ENCODE measurements at regions not wholly inside any gene's neighbourhood (a gene's known extent, or its start where the extent isn't known, plus 50 kb on each side); places are given as distances from the start of the nearest gene placed in this dataset.

DNA sequence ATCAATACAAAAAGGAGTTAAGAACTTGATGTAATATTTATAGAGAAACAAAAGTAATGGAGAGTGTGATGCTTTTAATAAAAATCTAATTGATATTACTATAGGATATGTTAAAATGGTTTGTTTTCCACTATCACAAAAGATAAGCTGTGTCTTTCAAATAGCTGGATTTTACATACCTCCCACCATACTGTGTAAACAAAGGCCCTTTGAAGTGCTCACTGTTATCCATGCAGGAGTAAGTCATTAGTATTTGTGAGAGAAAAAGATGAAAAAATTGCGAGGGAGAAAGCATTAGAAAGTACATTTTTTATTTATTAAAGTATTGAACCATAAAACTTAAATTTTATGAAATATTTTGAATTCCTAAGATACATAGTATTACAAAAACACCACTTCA, 733.0 kb downstream of the GRIK2 start:
- Histone ChIP-seq H3K9me3 (no peaks in the 10 kb centered on the region), H3K4me3 (replicated peaks in 1 of 3) (no peak overlapping the region), H3K4me1 (no peaks in the 10 kb centered on the region), H3K27me3 (no peaks in the 10 kb centered on the region), H3K36me3 (no peaks in the 10 kb centered on the region), H3K27ac (no peak overlapping the region)
- WGBS, 2 donors, result 32 to 33% methylated on average over 1 of the region's 1 CpG
- no peak for TF ChIP-seq POLR2A (IDR thresholded peaks at IDR 0.05)
- TF ChIP-seq, protein P1, sequence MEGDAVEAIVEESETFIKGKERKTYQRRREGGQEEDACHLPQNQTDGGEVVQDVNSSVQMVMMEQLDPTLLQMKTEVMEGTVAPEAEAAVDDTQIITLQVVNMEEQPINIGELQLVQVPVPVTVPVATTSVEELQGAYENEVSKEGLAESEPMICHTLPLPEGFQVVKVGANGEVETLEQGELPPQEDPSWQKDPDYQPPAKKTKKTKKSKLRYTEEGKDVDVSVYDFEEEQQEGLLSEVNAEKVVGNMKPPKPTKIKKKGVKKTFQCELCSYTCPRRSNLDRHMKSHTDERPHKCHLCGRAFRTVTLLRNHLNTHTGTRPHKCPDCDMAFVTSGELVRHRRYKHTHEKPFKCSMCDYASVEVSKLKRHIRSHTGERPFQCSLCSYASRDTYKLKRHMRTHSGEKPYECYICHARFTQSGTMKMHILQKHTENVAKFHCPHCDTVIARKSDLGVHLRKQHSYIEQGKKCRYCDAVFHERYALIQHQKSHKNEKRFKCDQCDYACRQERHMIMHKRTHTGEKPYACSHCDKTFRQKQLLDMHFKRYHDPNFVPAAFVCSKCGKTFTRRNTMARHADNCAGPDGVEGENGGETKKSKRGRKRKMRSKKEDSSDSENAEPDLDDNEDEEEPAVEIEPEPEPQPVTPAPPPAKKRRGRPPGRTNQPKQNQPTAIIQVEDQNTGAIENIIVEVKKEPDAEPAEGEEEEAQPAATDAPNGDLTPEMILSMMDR (IDR thresholded peaks at IDR 0.05), result no peak
- no peak for DNase-seq
- intact Hi-C loops (cut with DNase I), result no loop called here

DNA sequence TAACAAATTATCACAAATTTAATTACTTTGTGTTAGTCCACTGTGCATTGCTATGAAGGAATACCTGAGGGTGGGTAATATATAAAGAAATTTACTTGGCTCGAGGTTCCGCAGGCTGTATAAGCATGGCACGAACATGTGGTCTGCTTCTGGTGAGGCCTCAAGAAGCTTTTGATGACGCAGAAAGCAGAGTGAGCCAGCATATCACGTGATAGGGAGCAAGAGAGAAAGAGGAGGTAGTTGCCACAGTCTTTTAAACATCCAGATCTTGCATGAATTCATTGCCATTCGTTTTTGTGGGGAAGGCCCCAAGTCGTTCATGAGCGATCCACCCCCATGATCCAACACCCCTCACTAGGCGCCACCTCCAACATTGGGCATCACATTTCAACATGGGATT, 733.7 kb downstream of the GRIK2 start:
- TF ChIP-seq, protein P1 (IDR thresholded peaks at IDR 0.05), result no peak
- TF ChIP-seq POLR2A (IDR thresholded peaks at IDR 0.05), result no peak
- intact Hi-C loops (cut with DNase I), result no loop called here
- no peaks in the 10 kb centered on the region for H3K9me3 ChIP-seq
- H3K27ac ChIP-seq, result no peak overlapping the region
- H3K4me3 ChIP-seq (replicated peaks in 1 of 3), result no peak overlapping the region
- no peak for DNase-seq
- no peaks in the 10 kb centered on the region for H3K27me3 ChIP-seq
- no peaks in the 10 kb centered on the region for H3K36me3 ChIP-seq
- WGBS, 2 donors, result 82 to 88% methylated on average over 9 of the region's 9 CpGs
- no peaks in the 10 kb centered on the region for H3K4me1 ChIP-seq

DNA sequence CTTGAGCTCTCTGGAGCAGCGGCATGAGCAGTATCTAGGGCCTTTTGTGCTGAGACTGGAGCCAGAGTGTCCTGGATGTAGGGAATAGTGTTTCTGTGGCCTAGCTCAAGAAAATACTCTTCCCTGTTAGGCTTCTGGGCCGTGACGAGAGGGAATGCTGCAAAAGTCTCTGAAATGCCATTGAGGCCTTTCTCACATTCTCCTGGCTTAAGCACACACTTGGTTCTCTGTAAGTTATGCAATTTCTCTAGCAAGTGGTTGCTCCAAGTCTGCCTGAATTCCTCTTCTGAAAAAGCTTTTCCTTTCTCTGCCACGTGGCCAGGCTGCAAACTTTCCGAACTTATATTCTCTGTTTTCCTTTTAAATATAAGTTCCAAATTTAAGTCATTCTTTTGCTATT, 744.4 kb downstream of the GRIK2 start:
- H3K27me3 ChIP-seq, result no peaks in the 10 kb centered on the region
- intact Hi-C loops (cut with DNase I), result no loop called here
- no peak for DNase-seq
- TF ChIP-seq, protein P1 (IDR thresholded peaks at IDR 0.05), result no peak
- TF ChIP-seq POLR2A (IDR thresholded peaks at IDR 0.05), result no peak
- no peaks in the 10 kb centered on the region for H3K36me3 ChIP-seq
- H3K4me1 ChIP-seq, result no peaks in the 10 kb centered on the region
- no peak overlapping the region for H3K4me3 ChIP-seq (replicated peaks in 1 of 3)
- no peaks in the 10 kb centered on the region for H3K9me3 ChIP-seq
- WGBS, 2 donors, result 43 to 61% methylated on average over 5 of the region's 5 CpGs
- H3K27ac ChIP-seq, result no peak overlapping the region

DNA sequence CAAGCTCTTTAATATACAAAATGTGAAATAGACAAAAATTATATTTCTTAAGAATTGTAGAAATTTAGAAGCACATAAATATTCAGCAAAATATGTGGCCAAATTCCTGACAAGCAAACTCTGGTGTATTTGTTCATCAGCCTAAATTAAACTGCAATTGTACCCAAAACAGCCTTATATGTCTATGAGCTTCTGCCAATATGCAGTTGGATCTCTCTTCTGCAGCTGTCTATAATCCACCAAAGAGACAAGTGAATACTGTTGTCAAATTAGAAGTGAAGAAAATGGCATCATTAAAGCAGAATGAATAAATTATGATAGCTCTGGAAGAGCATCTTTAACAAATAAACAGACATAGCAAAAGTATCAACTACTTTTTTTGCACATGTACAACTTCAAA, 755.7 kb downstream of the GRIK2 start:
- Histone ChIP-seq H3K27me3 (no peaks in the 10 kb centered on the region), H3K4me1 (no peaks in the 10 kb centered on the region), H3K36me3 (no peaks in the 10 kb centered on the region), H3K27ac (no peak overlapping the region), H3K4me3 (replicated peaks in 1 of 3) (no peak overlapping the region), H3K9me3 (no peaks in the 10 kb centered on the region)
- intact Hi-C loops (cut with DNase I), result no loop called here
- TF ChIP-seq, protein P1 (IDR thresholded peaks at IDR 0.05), result no peak
- TF ChIP-seq POLR2A (IDR thresholded peaks at IDR 0.05), result no peak
- no peak for DNase-seq

DNA sequence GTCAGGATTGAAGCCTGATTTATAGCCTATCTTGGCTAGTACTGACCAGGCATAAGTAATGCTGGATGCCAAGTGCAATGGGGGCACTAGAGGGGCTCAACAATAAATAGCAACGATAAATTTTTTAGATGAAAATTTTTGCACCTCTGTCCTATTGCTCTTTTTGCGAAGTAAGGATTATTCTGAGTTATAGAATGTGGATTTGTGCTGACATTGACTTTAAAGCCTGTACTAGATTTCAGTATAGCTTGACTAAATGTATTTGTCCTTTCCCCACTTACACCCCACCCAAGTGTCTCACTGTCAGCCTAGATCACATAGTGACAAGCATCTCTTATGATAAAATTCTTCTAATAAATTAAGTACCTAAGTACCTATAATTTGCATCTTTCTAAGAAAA, 757.0 kb downstream of the GRIK2 start:
- Histone ChIP-seq H3K4me3 (replicated peaks in 1 of 3) (no peak overlapping the region), H3K27ac (no peak overlapping the region), H3K4me1 (no peaks in the 10 kb centered on the region), H3K27me3 (no peaks in the 10 kb centered on the region), H3K9me3 (no peaks in the 10 kb centered on the region), H3K36me3 (no peaks in the 10 kb centered on the region)
- no peak for DNase-seq
- TF ChIP-seq, protein P1 (IDR thresholded peaks at IDR 0.05), result no peak
- no peak for TF ChIP-seq POLR2A (IDR thresholded peaks at IDR 0.05)
- intact Hi-C loops (cut with DNase I), result loop anchor here (5.0 kb wide), 1 partner anchor 157 kb away; no protein-coding TSS in a partner anchor
- 93 to 94% methylated on average over 2 of the region's 2 CpGs for WGBS, 2 donors

Data from thyroid gland (tissue), 4 donors.